ENCODE measurements at regions not wholly inside any gene's neighbourhood (a gene's known extent, or its start where the extent isn't known, plus 50 kb on each side); places are given as distances from the start of the nearest gene placed in this dataset.
"Not testable (repeated sequence)": the region's sequence is repeated elsewhere in the genome, so short reads cannot be mapped to it uniquely, and the experiment has no call there.

DNA sequence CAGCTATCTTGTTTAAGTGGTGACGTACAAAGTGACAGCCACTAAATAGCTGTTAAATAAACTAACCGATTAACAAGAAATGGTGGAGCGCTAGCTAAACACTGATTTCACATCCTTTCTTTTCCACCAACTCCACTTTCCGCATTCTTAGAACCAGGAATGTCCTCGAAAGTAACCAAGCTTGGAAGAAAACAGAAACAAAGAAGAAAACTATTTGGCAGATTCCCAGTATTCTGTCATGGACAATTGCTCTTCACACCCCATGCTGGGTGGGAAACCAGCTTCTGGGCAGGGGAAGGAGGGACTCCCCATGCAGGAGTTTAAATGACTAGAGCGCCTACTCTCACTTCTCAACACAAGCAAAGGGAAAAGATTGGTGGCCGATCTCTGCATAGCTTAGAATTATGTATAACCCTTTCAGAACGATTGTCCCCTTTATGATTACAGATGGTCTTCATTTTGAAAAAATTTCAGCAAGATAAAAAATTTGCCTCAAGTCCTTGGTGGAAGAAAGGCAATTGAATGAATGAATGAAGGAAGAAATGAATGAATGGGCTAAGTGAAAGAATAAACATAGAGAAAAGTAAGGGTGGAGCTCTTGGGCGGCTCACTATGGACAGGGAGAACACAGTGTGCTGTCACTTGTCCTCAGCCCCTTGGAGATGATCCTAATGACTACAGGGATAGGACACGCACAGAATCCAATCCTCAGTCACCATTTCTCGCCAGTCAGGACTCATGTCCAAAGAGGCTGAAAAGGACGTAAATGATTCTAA, 148.7 kb upstream of the NEDD9 start:
- H3K36me3 Mint-ChIP-seq, result peaks cover 13% of the 10 kb centered on the region
- H3K27ac Mint-ChIP-seq, result peak overlapping the region; percentile 14 to 91 (median 67)
- peaks cover 32 to 58% (median 37%) of the 10 kb centered on the region in 3 donors for H3K4me1 Mint-ChIP-seq
- no peaks in the 10 kb centered on the region for H3K9me3 Mint-ChIP-seq
- H3K27me3 Mint-ChIP-seq, result no peaks in the 10 kb centered on the region
- H3K4me3 Mint-ChIP-seq, result peak overlapping the region; percentile 70 to 97 (median 94)

DNA sequence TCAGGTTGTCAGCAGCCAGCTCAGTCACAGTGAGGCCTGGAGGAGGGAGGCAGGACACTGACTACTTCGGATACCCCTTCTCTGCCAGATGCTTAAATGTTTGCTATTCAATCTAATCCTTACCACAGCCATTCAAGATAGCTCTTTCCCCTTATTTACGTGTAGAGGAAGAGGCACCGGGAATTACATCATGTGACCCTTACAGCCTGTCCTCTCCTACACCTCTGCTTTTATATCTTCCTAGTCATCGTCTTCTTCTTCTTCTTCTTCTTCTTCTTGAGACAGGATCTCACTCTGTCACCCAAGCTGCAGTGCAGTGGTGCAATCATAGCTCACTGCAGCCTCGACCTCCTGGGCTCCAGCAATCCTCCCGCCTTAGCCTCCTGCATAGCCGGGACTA, 148.1 kb upstream of the NEDD9 start:
- Mint-ChIP-seq H3K36me3 (peaks cover 13% of the 10 kb centered on the region), H3K9me3 (no peaks in the 10 kb centered on the region)

DNA sequence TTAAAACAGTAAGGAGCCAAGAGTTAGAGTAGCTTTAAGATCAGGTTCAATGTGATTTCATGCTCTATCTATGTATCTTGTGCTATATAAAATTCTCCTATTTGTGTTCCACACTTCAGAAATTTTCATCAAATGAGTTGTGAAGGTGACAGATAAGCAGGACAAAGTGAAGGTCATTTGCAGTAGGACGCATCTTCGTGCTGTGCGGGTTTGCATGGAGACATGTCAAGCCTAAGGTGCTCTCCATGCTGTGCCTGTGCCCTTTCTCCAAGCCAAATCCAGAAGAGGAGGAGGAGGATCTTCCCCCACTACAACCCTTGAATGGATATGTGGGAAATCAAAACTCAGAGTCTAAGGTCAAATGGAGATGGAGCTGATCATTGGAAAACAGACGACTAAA, 147.3 kb upstream of the NEDD9 start:
- H3K4me1 Mint-ChIP-seq, result peaks cover 34 to 61% (median 45%) of the 10 kb centered on the region in 3 donors
- peak overlapping the region in 2 of 3 donors; percentile 1 to 85 for H3K27ac Mint-ChIP-seq
- H3K9me3 Mint-ChIP-seq, result no peaks in the 10 kb centered on the region
- H3K27me3 Mint-ChIP-seq, result no peaks in the 10 kb centered on the region
- peaks cover 13% of the 10 kb centered on the region for H3K36me3 Mint-ChIP-seq
- H3K4me3 Mint-ChIP-seq, result peak overlapping the region in 3 of 4 donors; percentile 70 to 97 (median 71)

More for the DNA sequence above, 148.1 kb upstream of the NEDD9 start:
- Mint-ChIP-seq H3K27ac (peak overlapping the region; percentile 18 to 85 (median 67)), H3K4me1 (peaks cover 31 to 59% (median 38%) of the 10 kb centered on the region in 3 donors), H3K27me3 (no peaks in the 10 kb centered on the region), H3K4me3 (peak overlapping the region; percentile 70 to 97 (median 94))

DNA sequence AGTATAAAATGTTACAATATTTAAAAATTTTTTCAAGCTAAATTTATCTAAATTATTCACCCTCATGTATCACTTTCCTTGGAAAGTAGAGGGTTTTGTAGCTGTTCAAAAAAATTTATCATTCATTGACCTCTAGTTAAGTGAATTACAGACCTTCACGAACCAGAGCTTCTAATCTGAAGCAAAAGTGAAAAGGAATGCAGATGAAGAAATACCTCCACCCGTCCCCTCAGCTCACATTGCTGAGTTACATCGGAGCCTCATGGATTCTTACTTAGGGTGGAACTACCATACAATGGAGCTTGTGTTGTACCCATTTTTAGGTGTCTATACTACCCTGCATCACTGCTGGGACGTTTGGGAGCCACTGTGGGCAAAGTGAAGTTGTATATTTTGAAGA, 146.2 kb upstream of the NEDD9 start:
- H3K36me3 Mint-ChIP-seq, result peaks cover 13% of the 10 kb centered on the region
- no peak overlapping the region for H3K4me3 Mint-ChIP-seq
- H3K27me3 Mint-ChIP-seq, result no peaks in the 10 kb centered on the region
- no peaks in the 10 kb centered on the region for H3K9me3 Mint-ChIP-seq
- H3K4me1 Mint-ChIP-seq, result peaks cover 44 to 67% (median 51%) of the 10 kb centered on the region in 3 donors
- no peak overlapping the region for H3K27ac Mint-ChIP-seq

DNA sequence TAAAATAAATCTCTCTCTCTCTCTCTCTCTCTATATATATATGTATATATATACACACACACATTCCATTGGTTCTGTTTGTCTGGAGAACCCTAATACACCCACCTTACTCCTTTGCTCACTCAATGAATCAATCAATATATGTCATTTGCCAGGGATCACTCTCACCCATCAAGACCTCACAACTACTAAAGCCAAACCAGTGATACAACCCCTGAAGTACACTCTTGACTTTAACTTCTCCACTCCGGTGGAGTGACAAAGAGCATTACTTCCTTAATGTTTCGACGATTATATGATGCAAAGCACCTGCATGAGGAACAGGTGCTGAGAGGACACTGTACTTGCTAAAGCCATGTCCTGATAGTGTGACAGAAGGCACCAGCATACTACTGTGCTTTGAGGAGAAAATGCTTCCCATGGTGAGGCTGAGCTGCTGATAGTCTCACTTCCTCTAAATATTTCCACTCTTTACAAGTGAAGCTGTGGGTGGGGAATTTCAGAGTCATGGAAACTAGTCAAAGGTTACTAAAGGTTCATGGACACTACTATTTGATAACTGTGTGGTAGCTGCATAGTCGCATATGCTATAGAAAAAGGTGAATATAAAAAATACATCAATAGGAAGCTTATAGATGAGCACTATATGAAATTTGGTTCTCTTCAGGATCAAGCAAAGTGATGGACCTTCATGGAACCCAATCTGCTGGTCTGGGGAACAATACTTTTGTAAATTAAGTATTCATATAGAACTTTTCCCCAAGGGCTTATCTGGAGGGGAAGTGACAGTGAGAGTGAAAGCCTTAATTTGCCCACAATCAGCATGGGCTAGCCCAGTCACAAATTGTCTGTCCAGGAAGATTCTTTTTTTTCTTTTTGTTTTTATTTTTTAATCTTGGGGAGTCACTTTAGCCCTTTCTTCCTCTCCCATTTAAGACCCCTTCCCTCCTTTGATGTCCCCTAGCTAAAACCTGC, 141.9 kb upstream of the NEDD9 start:
- peaks cover 12% of the 10 kb centered on the region for H3K36me3 Mint-ChIP-seq
- H3K27me3 Mint-ChIP-seq, result no peaks in the 10 kb centered on the region
- H3K9me3 Mint-ChIP-seq, result peaks cover 0 to 3% (median 0%) of the 10 kb centered on the region in 3 donors
- H3K27ac Mint-ChIP-seq, result peak overlapping the region; percentile 36 to 87 (median 75)
- H3K4me1 Mint-ChIP-seq, result peaks cover 41 to 59% (median 41%) of the 10 kb centered on the region in 3 donors
- peak overlapping the region; percentile 22 to 78 (median 48) for H3K4me3 Mint-ChIP-seq

DNA sequence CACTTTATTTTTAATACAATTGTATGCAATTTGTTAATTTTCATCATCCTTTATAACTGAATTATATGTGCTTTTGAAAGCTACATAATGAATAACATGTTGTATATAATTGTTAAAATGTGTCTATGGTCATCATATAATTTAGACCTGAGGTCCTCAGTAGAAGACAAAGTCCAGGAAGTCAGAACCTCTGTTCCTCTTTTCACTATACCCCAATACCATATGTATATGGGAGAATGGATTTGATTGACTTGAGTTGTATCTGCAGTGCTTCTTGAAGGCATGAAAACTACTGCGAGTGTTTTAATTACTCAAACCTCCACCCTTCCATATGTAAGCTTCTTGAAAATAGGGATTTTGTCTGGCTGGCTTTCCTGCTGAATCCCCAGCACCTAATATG, 140.7 kb upstream of the NEDD9 start:
- H3K4me1 Mint-ChIP-seq, result peaks cover 45 to 66% (median 47%) of the 10 kb centered on the region in 3 donors
- no peaks in the 10 kb centered on the region for H3K27me3 Mint-ChIP-seq
- no peak overlapping the region for H3K4me3 Mint-ChIP-seq
- peaks cover 12% of the 10 kb centered on the region for H3K36me3 Mint-ChIP-seq
- peaks cover 0 to 3% (median 0%) of the 10 kb centered on the region in 3 donors for H3K9me3 Mint-ChIP-seq
- H3K27ac Mint-ChIP-seq, result no peak overlapping the region

DNA sequence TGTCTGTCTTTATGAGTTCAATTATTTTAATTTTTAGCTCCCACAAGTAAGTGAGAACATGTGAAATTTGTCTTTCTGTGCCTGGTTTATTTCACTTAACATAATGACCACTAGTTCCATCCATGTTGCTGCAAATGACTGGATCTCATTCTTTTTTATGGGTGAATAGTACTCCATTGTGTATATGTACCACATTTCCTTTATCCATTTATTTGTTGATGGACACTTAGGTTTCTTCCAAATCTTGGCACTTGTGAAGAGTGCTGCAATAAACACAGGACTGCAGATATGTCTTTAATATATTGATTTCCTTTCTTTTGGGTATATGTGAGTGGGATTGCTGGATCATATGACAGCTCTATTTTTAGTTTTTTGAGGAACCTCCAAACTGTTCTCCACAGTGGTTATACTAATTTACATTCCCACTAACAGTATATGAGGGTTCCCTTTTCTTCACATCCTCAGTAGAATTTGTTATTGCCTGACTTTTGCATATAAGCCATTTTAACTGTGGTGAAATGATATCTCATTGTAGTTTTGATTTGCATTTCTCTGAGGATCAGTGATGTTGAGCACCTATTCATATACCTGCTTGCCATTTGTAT, 139.8 kb upstream of the NEDD9 start:
- peaks cover 52 to 67% (median 54%) of the 10 kb centered on the region in 3 donors for H3K4me1 Mint-ChIP-seq
- H3K36me3 Mint-ChIP-seq, H3K27ac Mint-ChIP-seq, H3K27me3 Mint-ChIP-seq, H3K9me3 Mint-ChIP-seq: not testable (repeated sequence)
- H3K4me3 Mint-ChIP-seq, result peak overlapping the region in 2 of 4 donors; percentile 19 to 29

DNA sequence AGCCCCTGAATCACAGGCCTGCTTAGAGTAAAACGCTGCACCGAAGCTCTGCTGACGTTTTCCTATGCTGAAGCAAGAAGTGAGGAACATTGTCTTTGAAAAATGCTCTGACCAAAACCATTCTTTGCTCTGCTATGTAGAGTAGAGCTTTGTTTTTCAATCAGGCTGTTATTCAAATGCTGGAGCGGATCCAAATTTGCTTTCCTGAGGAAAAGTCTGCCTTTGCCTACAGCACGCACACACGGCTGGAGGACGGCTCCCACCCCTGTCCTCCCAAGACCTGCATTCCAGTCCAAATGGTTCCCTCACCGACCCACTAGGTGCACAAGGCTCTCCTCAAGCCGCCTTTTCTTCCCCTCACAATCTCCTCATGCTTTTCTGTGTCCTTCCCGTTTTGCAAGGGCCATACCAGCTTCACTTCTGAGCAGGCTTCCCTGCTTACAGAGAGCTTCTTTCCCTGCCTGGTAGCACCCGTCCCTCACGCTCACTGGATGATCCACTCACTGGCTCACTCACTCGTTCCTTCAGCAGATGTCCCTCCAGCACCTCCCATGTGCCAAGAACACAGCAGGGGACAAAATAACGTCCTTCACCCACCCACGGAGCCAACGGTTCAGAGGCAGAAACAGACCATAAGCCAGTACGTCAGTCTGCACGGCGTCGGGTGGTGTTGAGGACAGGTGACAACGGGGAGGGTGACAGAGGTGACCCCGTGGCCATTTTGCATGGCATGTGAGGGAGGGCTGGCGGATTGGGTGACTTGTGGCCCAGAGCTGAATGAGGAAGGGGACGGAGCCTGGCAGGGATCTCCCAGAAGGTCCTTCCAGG, 137.9 kb upstream of the NEDD9 start:
- Mint-ChIP-seq H3K27me3 (no peaks in the 10 kb centered on the region), H3K9me3 (peaks cover 0 to 3% (median 0%) of the 10 kb centered on the region in 3 donors), H3K27ac (peak overlapping the region in 1 of 3 donors; percentile 92), H3K4me3 (peak overlapping the region in 1 of 4 donors; percentile 45), H3K36me3 (peaks cover 10% of the 10 kb centered on the region), H3K4me1 (peaks cover 57 to 73% (median 62%) of the 10 kb centered on the region in 3 donors)

DNA sequence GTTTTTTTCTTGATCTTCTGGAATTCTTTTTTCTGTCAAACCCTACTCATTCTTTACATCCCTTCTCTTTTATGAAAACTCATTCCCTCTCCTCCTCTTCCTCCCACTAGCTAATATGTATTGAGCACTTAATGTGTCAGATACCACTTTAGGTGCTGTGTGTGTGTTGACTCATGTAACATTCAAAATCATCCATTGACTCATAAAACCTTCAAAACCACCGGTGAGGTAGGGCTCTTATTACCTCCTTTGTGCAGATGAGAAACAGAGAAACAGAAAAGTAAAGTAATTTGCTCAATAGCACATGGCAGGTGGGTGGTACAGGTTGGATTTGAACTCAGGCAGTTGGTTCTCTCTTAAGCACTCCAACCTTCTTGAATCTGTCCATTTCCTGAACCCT, 136.3 kb upstream of the NEDD9 start:
- H3K9me3 Mint-ChIP-seq, result peaks cover 0 to 3% (median 0%) of the 10 kb centered on the region in 3 donors
- no peaks in the 10 kb centered on the region for H3K27me3 Mint-ChIP-seq
- peaks cover 17% of the 10 kb centered on the region for H3K36me3 Mint-ChIP-seq
- peaks cover 45 to 64% (median 49%) of the 10 kb centered on the region in 3 donors for H3K4me1 Mint-ChIP-seq
- no peak overlapping the region for H3K4me3 Mint-ChIP-seq
- peak overlapping the region in 1 of 3 donors; percentile 12 for H3K27ac Mint-ChIP-seq

DNA sequence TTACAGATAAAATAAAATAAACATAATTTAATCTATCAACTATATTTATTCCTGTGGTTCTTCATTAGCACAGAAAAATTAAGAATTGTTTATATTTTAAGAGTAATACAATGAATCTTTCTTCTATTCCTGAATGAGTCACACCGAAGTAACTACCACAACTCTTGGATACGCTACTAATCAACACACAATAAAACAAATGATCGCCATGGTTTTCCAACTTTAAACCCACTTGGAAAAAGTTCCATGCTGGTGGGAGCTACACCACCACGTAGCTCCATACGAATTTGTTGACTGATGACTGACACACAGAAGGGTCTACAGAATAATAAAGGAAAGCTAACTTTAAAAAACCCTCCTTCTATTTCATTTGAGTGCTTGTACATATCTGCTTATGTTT, 135.8 kb upstream of the NEDD9 start:
- Mint-ChIP-seq H3K36me3 (peaks cover 18% of the 10 kb centered on the region), H3K27me3 (no peaks in the 10 kb centered on the region), H3K4me3 (no peak overlapping the region), H3K9me3 (peaks cover 0 to 3% (median 0%) of the 10 kb centered on the region in 3 donors), H3K4me1 (peaks cover 45 to 62% (median 49%) of the 10 kb centered on the region in 3 donors), H3K27ac (no peak overlapping the region)

DNA sequence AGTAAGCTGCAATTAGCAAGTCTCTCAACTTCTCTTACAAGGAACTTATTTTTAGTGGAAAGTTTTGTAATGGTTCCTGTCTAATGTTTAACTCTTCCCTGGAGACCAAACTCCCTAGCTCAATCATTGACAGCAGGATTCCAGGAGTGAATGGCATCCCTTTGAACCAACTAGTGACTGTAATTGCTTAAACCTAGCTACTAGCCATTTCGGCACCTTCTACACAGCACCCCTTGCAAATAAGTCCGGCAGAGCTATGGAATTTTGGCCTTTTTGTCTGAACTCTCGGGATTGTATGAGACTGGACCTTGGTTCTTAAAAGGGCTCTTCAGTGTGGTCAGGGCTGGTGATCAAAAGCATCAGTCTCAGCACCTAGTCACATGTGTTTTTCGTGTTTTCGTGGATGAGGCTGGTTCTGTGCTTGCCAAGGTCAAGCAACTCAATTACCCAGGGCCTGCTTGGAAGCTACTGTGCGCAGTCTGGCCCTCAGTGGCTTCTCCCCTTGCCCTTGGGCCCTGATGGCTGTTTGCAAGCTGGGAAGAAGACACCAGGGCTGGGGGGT, 135.3 kb upstream of the NEDD9 start:
- peak overlapping the region in 1 of 3 donors; percentile 43 for H3K27ac Mint-ChIP-seq
- peaks cover 42 to 62% (median 47%) of the 10 kb centered on the region in 3 donors for H3K4me1 Mint-ChIP-seq
- no peaks in the 10 kb centered on the region for H3K27me3 Mint-ChIP-seq
- peaks cover 0 to 3% (median 0%) of the 10 kb centered on the region in 3 donors for H3K9me3 Mint-ChIP-seq
- peaks cover 20% of the 10 kb centered on the region for H3K36me3 Mint-ChIP-seq
- peak overlapping the region in 2 of 4 donors; percentile 30 to 54 for H3K4me3 Mint-ChIP-seq

DNA sequence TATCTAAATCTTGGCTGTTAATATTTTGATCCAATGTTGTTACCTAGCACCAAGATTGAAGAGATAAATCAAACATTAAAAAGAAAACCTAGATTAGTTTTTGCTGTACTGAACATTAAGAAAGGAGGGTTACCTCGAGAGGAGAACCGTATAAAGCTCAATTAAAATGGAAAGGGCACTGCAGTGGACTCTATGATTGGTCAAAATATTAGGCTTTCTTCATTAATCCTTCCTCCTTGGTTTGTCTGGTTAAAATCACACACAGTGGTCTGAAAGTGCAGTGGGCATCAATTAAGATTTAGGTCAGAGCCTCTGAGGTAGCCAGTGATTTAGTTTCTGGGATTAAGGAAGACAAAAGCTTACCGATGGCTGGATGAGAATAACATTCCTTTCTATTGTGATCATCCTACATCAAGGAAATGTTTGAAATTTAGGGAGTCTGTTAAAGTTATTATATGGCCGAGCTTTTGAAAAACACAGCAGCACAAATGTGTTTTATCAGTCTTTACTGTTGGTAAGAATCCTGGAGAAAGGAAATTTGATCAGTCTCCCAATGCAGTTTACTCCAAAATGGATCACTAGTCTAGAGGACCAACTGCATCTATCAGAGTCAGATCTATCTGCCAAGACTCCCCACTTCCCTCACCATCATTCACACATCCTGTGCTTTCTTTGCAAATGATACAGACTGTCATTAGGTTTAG, 134.6 kb upstream of the NEDD9 start:
- peaks cover 0 to under 1% (median 0%) of the 10 kb centered on the region in 3 donors for H3K9me3 Mint-ChIP-seq
- no peaks in the 10 kb centered on the region for H3K27me3 Mint-ChIP-seq
- H3K36me3 Mint-ChIP-seq, result peaks cover 18% of the 10 kb centered on the region
- peak overlapping the region; percentile 43 to 75 (median 68) for H3K27ac Mint-ChIP-seq
- H3K4me3 Mint-ChIP-seq, result peak overlapping the region in 3 of 4 donors; percentile 68 to 89 (median 89)
- peaks cover 40 to 61% (median 42%) of the 10 kb centered on the region in 3 donors for H3K4me1 Mint-ChIP-seq
